ENCODE measurements at regions not wholly inside any gene's neighbourhood (a gene's known extent, or its start where the extent isn't known, plus 50 kb on each side); places are given as distances from the start of the nearest gene placed in this dataset.

- TF ChIP-seq, protein P1, sequence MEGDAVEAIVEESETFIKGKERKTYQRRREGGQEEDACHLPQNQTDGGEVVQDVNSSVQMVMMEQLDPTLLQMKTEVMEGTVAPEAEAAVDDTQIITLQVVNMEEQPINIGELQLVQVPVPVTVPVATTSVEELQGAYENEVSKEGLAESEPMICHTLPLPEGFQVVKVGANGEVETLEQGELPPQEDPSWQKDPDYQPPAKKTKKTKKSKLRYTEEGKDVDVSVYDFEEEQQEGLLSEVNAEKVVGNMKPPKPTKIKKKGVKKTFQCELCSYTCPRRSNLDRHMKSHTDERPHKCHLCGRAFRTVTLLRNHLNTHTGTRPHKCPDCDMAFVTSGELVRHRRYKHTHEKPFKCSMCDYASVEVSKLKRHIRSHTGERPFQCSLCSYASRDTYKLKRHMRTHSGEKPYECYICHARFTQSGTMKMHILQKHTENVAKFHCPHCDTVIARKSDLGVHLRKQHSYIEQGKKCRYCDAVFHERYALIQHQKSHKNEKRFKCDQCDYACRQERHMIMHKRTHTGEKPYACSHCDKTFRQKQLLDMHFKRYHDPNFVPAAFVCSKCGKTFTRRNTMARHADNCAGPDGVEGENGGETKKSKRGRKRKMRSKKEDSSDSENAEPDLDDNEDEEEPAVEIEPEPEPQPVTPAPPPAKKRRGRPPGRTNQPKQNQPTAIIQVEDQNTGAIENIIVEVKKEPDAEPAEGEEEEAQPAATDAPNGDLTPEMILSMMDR (IDR thresholded peaks at IDR 0.05): no peak
- TF ChIP-seq POLR2A (IDR thresholded peaks at IDR 0.05): no peak
Observed at GRCh38 chr13:84651705-84652104, 769.4 kb upstream of the SLITRK1 start.
